NCI-H524 treated with DMSO at 0.1 percent for 48 hours (cell line): ENCODE measurements at regions not wholly inside any gene's neighbourhood (a gene's known extent, or its start where the extent isn't known, plus 50 kb on each side); places are given as distances from the start of the nearest gene placed in this dataset.
A peak's percentile ranks its signal among the peaks of the same experiment; 100 is the strongest.
"Not testable (repeated sequence)": the region's sequence is repeated elsewhere in the genome, so short reads cannot be mapped to it uniquely, and the experiment has no call there.

ENCODE experiments used
- DNase-seq: peaks from one replicate; lab custom pipeline; 2025; lab: John Stamatoyannopoulos, UW

GRCh38 chr9:24652181-24652580 lies 106.5 kb upstream of the IZUMO3 start:
- DNase-seq: no peak

GRCh38 chr9:24628809-24629208 lies 83.1 kb upstream of the IZUMO3 start:
- not testable (repeated sequence) for DNase-seq

GRCh38 chr9:24625097-24625496 lies 79.4 kb upstream of the IZUMO3 start:
- no peak for DNase-seq

- no peak for DNase-seq
Measured at GRCh38 chr9:24624481-24624880, 78.8 kb upstream of the IZUMO3 start.

DNA sequence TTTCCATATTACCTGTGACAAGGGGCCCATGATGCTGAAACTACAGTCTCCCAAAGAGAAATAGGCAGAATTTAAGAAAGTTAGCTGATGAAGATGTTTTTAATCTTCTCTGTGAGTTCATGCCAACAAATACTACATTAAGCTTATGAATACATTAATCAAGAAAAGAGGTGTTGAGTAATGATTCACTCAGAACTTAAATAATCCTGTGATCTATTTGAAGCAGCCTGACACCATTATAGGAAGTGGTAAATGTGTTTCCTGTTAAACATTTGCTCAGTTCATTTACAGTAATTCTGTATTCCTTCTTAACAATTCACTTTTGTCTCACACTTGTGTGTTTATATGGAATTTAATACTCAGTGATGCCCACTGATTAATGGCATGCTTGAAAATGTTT lies 75.0 kb upstream of the IZUMO3 start:
- no peak for DNase-seq

DNA sequence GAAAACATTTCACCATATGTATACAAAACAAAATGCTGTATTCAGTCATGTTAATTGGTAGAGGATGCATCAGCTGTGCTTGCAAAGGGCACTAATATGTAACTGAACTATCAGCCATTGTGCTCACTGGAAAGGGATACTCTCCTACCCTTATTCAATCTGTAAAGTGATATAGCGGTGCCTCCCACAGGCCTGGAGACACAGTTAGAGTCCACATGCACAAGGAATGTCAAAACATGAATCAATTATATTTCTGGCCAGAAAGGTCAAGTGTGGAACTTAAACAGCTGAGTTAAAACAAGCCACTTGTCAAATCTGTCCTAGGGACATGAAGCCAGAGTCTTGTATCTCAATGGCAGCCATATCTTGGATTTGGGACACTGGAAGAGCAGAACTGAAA lies 71.2 kb upstream of the IZUMO3 start:
- DNase-seq: peak; percentile 16

DNA sequence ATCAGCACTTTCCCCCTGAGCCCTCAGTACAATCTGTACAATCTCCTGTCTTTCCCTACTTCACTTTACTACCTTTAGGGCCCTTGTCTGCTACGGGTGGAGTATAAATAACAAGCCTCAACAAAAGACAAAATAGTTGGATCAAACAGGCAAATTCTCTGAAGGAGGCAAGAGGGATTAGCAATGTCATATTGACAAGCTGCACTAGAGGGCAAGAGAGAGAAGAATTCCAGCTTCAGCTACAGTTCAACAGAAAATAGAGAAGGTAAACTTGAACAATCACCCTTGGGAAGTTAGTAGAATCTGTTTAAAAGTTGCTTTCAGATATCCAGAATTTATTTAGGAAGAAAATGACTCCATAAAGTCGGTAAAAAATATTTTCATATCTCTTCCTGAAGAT lies 68.4 kb upstream of the IZUMO3 start:
- DNase-seq: no peak

DNA sequence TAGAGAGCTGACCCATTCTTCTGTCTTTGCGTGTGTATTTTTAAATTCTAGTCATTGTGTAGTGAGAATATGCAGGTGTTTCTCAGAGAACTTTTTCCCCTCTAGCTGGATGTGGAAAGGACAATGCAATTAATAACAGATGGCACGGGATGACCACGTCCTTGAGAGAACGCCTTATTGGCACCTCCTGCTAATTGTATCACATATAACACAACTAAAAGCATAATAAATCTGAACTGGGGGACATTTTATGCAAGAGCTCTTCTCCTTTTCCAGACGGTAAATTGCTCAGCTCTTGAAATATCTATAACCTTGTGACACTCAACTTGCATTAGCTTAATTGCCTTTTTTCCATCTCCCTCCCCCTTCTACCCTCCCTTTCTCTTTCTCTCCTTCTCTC lies 62.9 kb upstream of the IZUMO3 start:
- DNase-seq: peak; percentile 96

- DNase-seq: no peak
Measured at GRCh38 chr9:24602693-24603352, 57.1 kb upstream of the IZUMO3 start.
